SU-DHL-6 (cell line): ENCODE measurements at regions not wholly inside any gene's neighbourhood (a gene's known extent, or its start where the extent isn't known, plus 50 kb on each side); places are given as distances from the start of the nearest gene placed in this dataset.

Experiments used
- H2AFZ ChIP-seq: fragments of 200-600 bp; sonication (generic); 2 replicates; pipeline ENCODE4 v1.6.1; 2014; ENCODE audit warnings: low read depth, mild to moderate bottlenecking, moderate library complexity, mixed read lengths, antibody characterized with exemption, low read length; ENCODE audit not compliant: severe bottlenecking
- H3F3A ChIP-seq: fragments of 200-600 bp; shearing (Covaris generic); 2 replicates; pipeline ENCODE4 v1.6.0; 2016; ENCODE audit warnings: antibody characterized with exemption, mild to moderate bottlenecking; ENCODE audit not compliant: insufficient read depth
- H3K27ac ChIP-seq: fragments of 200-600 bp; sonication (generic); 2 replicates; pipeline ENCODE4 v1.5.1; 2016; ENCODE audit warnings: low read depth, mild to moderate bottlenecking, low read length, moderate library complexity, mixed read lengths
- H3K27me3 ChIP-seq: fragments of 200-600 bp; sonication (generic), shearing (Covaris generic); 2 replicates; pipeline ENCODE4 v1.6.0; 2014; ENCODE audit warnings: mild to moderate bottlenecking, low read length
- H3K36me3 ChIP-seq: fragments of 200-600 bp; sonication (generic); 2 replicates; pipeline ENCODE4 v1.6.1; 2014; ENCODE audit warnings: mild to moderate bottlenecking, low read length, mixed read lengths
- H3K4me2 ChIP-seq: fragments of 300-600, 200-600 bp; shearing (Covaris generic), sonication (generic); 2 replicates; pipeline ENCODE4 v1.6.0; 2014; ENCODE audit warnings: low read length, low read depth, mild to moderate bottlenecking; ENCODE audit not compliant: poor library complexity, severe bottlenecking
- H3K4me3 ChIP-seq: fragments of 200-600 bp; sonication (generic); 2 replicates; pipeline ENCODE4 v1.5.1; 2014; ENCODE audit warnings: antibody characterized with exemption, low read length, mild to moderate bottlenecking, mixed read lengths; ENCODE audit not compliant: insufficient read depth, poor library complexity, severe bottlenecking
- H3K79me2 ChIP-seq: fragments of 200-600 bp; sonication (generic); 2 replicates; pipeline ENCODE4 v1.6.1; 2014; ENCODE audit warnings: mild to moderate bottlenecking, low read length, moderate library complexity; ENCODE audit not compliant: insufficient read depth
- H3K9ac ChIP-seq: fragments of 200-600 bp; sonication (generic); 2 replicates; pipeline ENCODE4 v1.7.0; 2014; ENCODE audit warnings: mild to moderate bottlenecking, low read length
- H3K9me2 ChIP-seq: fragments of 200-600 bp; sonication (generic); replicated peaks from 2 replicates; pipeline ENCODE4 v1.6.1; 2014; ENCODE audit warnings: low read length; ENCODE audit not compliant: insufficient read depth
- H3K9me3 ChIP-seq: fragments of 200-600 bp; sonication (generic); 2 replicates; pipeline ENCODE4 v1.6.1; 2014; ENCODE audit warnings: low read length, mixed read lengths; ENCODE audit not compliant: insufficient read depth
- H4K20me1 ChIP-seq: fragments of 200-600 bp; sonication (generic); 2 replicates; pipeline ENCODE4 v1.6.1; 2014; ENCODE audit warnings: low read depth, mild to moderate bottlenecking, antibody characterized with exemption, low read length, moderate library complexity, mixed read lengths
- CTCF ChIP-seq: fragments of 200-600 bp; sonication (generic); IDR thresholded peaks from one replicate; pipeline ENCODE4 v1.5.1; 2017; ENCODE audit warnings: antibody characterized with exemption, mild to moderate bottlenecking, low read length, moderate library complexity; ENCODE audit not compliant: insufficient read depth, poor library complexity, severe bottlenecking
- EZH2phosphoT487 ChIP-seq: fragments of 200-600 bp; sonication (generic), shearing (Covaris generic); conservative IDR thresholded peaks from 2 replicates; pipeline ENCODE4 v1.6.1; 2018; ENCODE audit warnings: mild to moderate bottlenecking, antibody characterized with exemption, low read length, moderate library complexity, mixed read lengths

DNA sequence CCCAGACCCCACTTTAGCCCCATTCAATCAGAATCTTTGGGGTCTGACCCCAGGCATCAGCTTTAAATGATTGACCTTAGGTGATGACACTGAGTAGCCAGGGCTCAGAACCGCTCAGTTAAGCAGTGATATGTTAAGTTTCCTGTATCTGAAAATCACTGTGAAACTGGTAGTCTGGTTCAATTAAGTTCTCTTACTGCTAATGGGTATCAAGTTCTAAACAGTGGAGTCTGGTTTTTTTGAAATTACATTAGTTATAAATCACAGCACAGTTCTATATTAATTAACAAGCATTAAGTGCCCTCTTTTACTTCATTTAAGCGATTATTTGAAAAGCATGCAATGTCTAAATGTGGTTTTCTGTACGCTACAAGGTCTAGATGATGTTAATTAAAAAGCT lies 117.9 kb downstream of the HAUS1 start:
- H3K4me3 ChIP-seq: no peak overlapping the region
- H3K79me2 ChIP-seq: peaks cover 89% of the 10 kb centered on the region
- no peak overlapping the region for H3K9ac ChIP-seq
- no peaks in the 10 kb centered on the region for H3K9me3 ChIP-seq
- H3K27me3 ChIP-seq: no peaks in the 10 kb centered on the region
- no peak for TF ChIP-seq EZH2phosphoT487
- TF ChIP-seq CTCF: no peak
- H3K36me3 ChIP-seq: peaks cover 16% of the 10 kb centered on the region
- H3K9me2 ChIP-seq: no peaks in the 10 kb centered on the region
- H2AFZ ChIP-seq: no peak overlapping the region
- H3K27ac ChIP-seq: no peak overlapping the region
- H4K20me1 ChIP-seq: 0 out of 2 replicates have a peak, but pooled peaks cover 10% of the 10 kb centered on the region
- no peaks in the 10 kb centered on the region for H3F3A ChIP-seq
- H3K4me2 ChIP-seq: no peak overlapping the region

DNA sequence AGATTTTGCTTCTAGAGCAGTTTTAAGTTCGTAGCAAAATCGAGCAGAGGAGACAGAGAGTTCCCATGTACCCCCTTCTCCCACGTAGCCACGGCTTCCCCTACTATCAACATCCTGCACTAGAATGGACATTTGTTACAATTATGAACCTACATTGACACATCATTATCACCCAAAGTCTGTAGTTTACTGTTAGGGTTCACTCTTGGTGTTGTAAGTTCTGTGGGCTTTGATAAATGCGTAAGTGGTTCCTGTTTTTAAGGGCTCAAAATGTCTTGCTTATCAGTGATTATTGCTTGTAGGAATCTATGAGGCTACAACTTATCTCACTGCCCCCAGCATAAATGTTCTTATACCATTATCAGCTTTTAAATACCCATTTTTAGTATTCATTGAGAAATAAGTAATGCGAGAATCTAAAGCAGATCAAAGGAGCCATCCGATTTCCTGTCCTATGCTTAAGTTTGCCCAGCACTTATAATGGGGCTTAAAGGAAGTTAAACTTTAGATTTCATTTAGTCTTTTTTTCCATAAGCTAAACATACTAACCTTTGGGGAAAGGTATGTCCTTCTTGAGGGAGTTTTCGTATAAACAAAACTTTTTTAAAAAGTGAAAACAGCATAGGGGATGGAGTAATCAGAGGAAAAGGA lies 118.7 kb downstream of the HAUS1 start:
- no peak overlapping the region for H3K4me2 ChIP-seq
- no peaks in the 10 kb centered on the region for H3F3A ChIP-seq
- peaks cover 12% of the 10 kb centered on the region for H3K36me3 ChIP-seq
- peaks cover 85% of the 10 kb centered on the region for H3K79me2 ChIP-seq
- no peak overlapping the region for H2AFZ ChIP-seq
- H3K27me3 ChIP-seq: no peaks in the 10 kb centered on the region
- no peak overlapping the region for H3K4me3 ChIP-seq
- TF ChIP-seq CTCF: no peak
- no peak for TF ChIP-seq EZH2phosphoT487
- H3K9ac ChIP-seq: no peak overlapping the region
- 0 out of 2 replicates have a peak, but pooled peaks cover 8% of the 10 kb centered on the region for H4K20me1 ChIP-seq
- no peak overlapping the region for H3K27ac ChIP-seq
- H3K9me2 ChIP-seq: no peaks in the 10 kb centered on the region
- no peaks in the 10 kb centered on the region for H3K9me3 ChIP-seq

GRCh38 chr18:46224181-46224775 lies 120.1 kb downstream of the HAUS1 start:
- TF ChIP-seq CTCF (no peak), EZH2phosphoT487 (no peak)
- Histone ChIP-seq H3K9me2 (no peaks in the 10 kb centered on the region), H3K4me3 (no peak overlapping the region), H3K9me3 (no peaks in the 10 kb centered on the region), H3K9ac (no peak overlapping the region), H3K27me3 (no peaks in the 10 kb centered on the region), H4K20me1 (0 out of 2 replicates have a peak, but pooled peaks cover 8% of the 10 kb centered on the region), H3F3A (no peaks in the 10 kb centered on the region), H3K27ac (no peak overlapping the region), H2AFZ (no peak overlapping the region), H3K4me2 (no peak overlapping the region), H3K79me2 (peaks cover 82% of the 10 kb centered on the region), H3K36me3 (0 out of 2 replicates have a peak, but pooled peaks cover 2% of the 10 kb centered on the region)
